H9 (cell line): ENCODE measurements at regions not wholly inside any gene's neighbourhood (a gene's known extent, or its start where the extent isn't known, plus 50 kb on each side); places are given as distances from the start of the nearest gene placed in this dataset.

Source experiments
- DNase-seq: peaks from one replicate; pipeline ENCODE4 v3.0.0-alpha.2; 2017
- H2AFZ ChIP-seq: one replicate; pipeline ENCODE4 v1.6.1; 2013; ENCODE audit warnings: mild to moderate bottlenecking, low read length, control low read depth, moderate library complexity
- H2AK5ac ChIP-seq: 2 replicates; pipeline ENCODE4 v1.6.1; 2013; ENCODE audit warnings: low read length, control low read depth, mixed read lengths; ENCODE audit not compliant: insufficient read length
- H2BK120ac ChIP-seq: one replicate; pipeline ENCODE4 v1.6.1; 2013; ENCODE audit warnings: low read depth, mild to moderate bottlenecking, low read length, control low read depth, inconsistent platforms; ENCODE audit not compliant: poor library complexity, severe bottlenecking
- H2BK12ac ChIP-seq: 2 replicates; pipeline ENCODE4 v1.6.1; 2013; ENCODE audit warnings: low read length, control low read depth, mixed read lengths, low read depth; ENCODE audit not compliant: insufficient read length
- H2BK15ac ChIP-seq: 2 replicates; pipeline ENCODE4 v1.6.1; 2013; ENCODE audit warnings: low read depth, low read length, control low read depth
- H2BK20ac ChIP-seq: one replicate; pipeline ENCODE4 v1.6.1; 2013; ENCODE audit warnings: low read depth, mild to moderate bottlenecking, low read length, control low read depth, inconsistent platforms; ENCODE audit not compliant: poor library complexity, severe bottlenecking
- H2BK5ac ChIP-seq: 2 replicates; pipeline ENCODE4 v1.6.1; 2013; ENCODE audit warnings: low read length, control low read depth, mixed read lengths; ENCODE audit not compliant: insufficient read length
- H3K14ac ChIP-seq: 2 replicates; pipeline ENCODE4 v1.6.1; 2013; ENCODE audit warnings: low read length, control low read depth; ENCODE audit not compliant: insufficient read depth
- H3K18ac ChIP-seq: 2 replicates; pipeline ENCODE4 v1.6.1; 2013; ENCODE audit warnings: low read depth, mild to moderate bottlenecking, mixed read lengths, low read length, control low read depth; ENCODE audit not compliant: insufficient read length
- H3K23ac ChIP-seq: 2 replicates; pipeline ENCODE4 v1.6.1; 2013; ENCODE audit warnings: low read length, control low read depth, mixed read lengths, low read depth; ENCODE audit not compliant: insufficient read length
- H3K23me2 ChIP-seq: 2 replicates; pipeline ENCODE4 v1.6.1; 2013; ENCODE audit warnings: low read depth, mild to moderate bottlenecking, mixed read lengths, low read length, control low read depth; ENCODE audit not compliant: insufficient read length, poor library complexity, severe bottlenecking
- H3K27ac ChIP-seq: 2 replicates; pipeline ENCODE4 v1.5.1; 2013; ENCODE audit warnings: low read length, control low read depth, mixed read lengths, low read depth; ENCODE audit not compliant: insufficient read length
- H3K27me3 ChIP-seq: 2 replicates; pipeline ENCODE4 v1.6.1; 2013; ENCODE audit warnings: low read length, control low read depth, inconsistent platforms; ENCODE audit not compliant: insufficient read depth
- H3K4ac ChIP-seq: 2 replicates; pipeline ENCODE4 v1.6.1; 2013; ENCODE audit warnings: low read depth, mild to moderate bottlenecking, control low read depth, inconsistent platforms, low read length, moderate library complexity
- H3K4me1 ChIP-seq: 2 replicates; pipeline ENCODE4 v1.6.1; 2013; ENCODE audit warnings: low read length, control low read depth, inconsistent platforms; ENCODE audit not compliant: insufficient read depth
- H3K4me2 ChIP-seq: 2 replicates; pipeline ENCODE4 v1.6.1; 2013; ENCODE audit warnings: low read length, control low read depth, mixed read lengths; ENCODE audit not compliant: insufficient read length, insufficient read depth
- H3K56ac ChIP-seq: 2 replicates; pipeline ENCODE4 v1.6.1; 2013; ENCODE audit warnings: low read depth, mild to moderate bottlenecking, mixed read lengths, low read length, control low read depth; ENCODE audit not compliant: insufficient read length
- H3K79me1 ChIP-seq: 2 replicates; pipeline ENCODE4 v1.6.1; 2013; ENCODE audit warnings: low read depth, mild to moderate bottlenecking, moderate library complexity, low read length, control low read depth, inconsistent platforms; ENCODE audit not compliant: insufficient read depth, poor library complexity, severe bottlenecking
- H3K79me2 ChIP-seq: 2 replicates; pipeline ENCODE4 v1.6.1; 2013; ENCODE audit warnings: low read length, control low read depth, inconsistent platforms; ENCODE audit not compliant: insufficient read depth
- H3K9ac ChIP-seq: 2 replicates; pipeline ENCODE4 v1.6.1; 2013; ENCODE audit warnings: low read length, control low read depth, mixed read lengths; ENCODE audit not compliant: insufficient read length; ENCODE audit errors: extremely low read depth
- H3K9me3 ChIP-seq: one replicate; pipeline ENCODE4 v1.6.1; 2013; ENCODE audit warnings: low read depth, low read length, inconsistent platforms; ENCODE audit not compliant: control insufficient read depth
- H3T11ph ChIP-seq: one replicate; pipeline ENCODE4 v1.6.1; 2013; ENCODE audit warnings: mild to moderate bottlenecking, low read length, control low read depth, inconsistent platforms
- H4K20me1 ChIP-seq: one replicate; pipeline ENCODE4 v1.6.1; 2013; ENCODE audit not compliant: control insufficient read depth, insufficient read length, insufficient read depth
- H4K5ac ChIP-seq: 2 replicates; pipeline ENCODE4 v1.6.1; 2013; ENCODE audit warnings: low read depth, mild to moderate bottlenecking, mixed read lengths, low read length, control low read depth; ENCODE audit not compliant: insufficient read length
- H4K8ac ChIP-seq: replicated peaks from 2 replicates; pipeline ENCODE4 v1.6.1; 2013; ENCODE audit warnings: low read length, control low read depth, mixed read lengths, low read depth; ENCODE audit not compliant: insufficient read length
- H4K91ac ChIP-seq: 2 replicates; pipeline ENCODE4 v1.6.1; 2013; ENCODE audit warnings: low read depth, mild to moderate bottlenecking, moderate library complexity, mixed read lengths, low read length, control low read depth; ENCODE audit not compliant: insufficient read length
- H3K27ac Mint-ChIP-seq, 3 experiments: 2 replicates in 2 of 3; 3 replicates in 1 of 3; pipeline ENCODE4 v1.8.0; 2020 to 2021; ENCODE audit warnings: mixed read lengths in 3 of 3, mild to moderate bottlenecking in 1 of 3, moderate library complexity in 1 of 3
- H3K27me3 Mint-ChIP-seq: 2 replicates; pipeline ENCODE4 v1.8.0; 2021; ENCODE audit warnings: low read depth, mild to moderate bottlenecking, moderate library complexity, mixed read lengths
- H3K36me3 Mint-ChIP-seq, 3 experiments: 2 replicates in 2 of 3; 3 replicates in 1 of 3; pipeline ENCODE4 v1.8.0; 2020 to 2021; ENCODE audit warnings: low read depth in 3 of 3, mixed read lengths in 3 of 3; ENCODE audit not compliant: insufficient read depth in 1 of 3
- H3K4me1 Mint-ChIP-seq, 2 experiments: 2 replicates each; pipeline ENCODE4 v1.8.0; 2020; ENCODE audit warnings: mixed read lengths in 2 of 2
- H3K4me3 Mint-ChIP-seq, 2 experiments: 2 replicates in 1 of 2; 3 replicates in 1 of 2; pipeline ENCODE4 v1.8.0; 2020 to 2021; ENCODE audit warnings: mild to moderate bottlenecking in 2 of 2, mixed read lengths in 2 of 2, moderate library complexity in 1 of 2
- H3K9me3 Mint-ChIP-seq, 2 experiments: 2 replicates in 1 of 2; 3 replicates in 1 of 2; pipeline ENCODE4 v1.8.0; 2020; ENCODE audit warnings: mild to moderate bottlenecking in 2 of 2, mixed read lengths in 2 of 2, moderate library complexity in 1 of 2
- WGBS: extraction: QIAGEN DNeasy Blood & Tissue Kit; methylation state at CpG from one replicate; pipeline ENCODE4 v1.1.7; 2013; ENCODE audit warnings: missing lambda C conversion rate, low lambda C conversion rate, mixed read lengths; ENCODE audit not compliant: insufficient read length; ENCODE audit errors: extremely low coverage; 5-methylcytosine and 5-hydroxymethylcytosine counted together
- TF ChIP-seq, protein P1 (sequence below): fragments of 200-600 bp; sonication (generic); conservative IDR thresholded peaks from 3 replicates; pipeline ENCODE4 v1.8.0; 2021; ENCODE audit warnings: antibody characterized with exemption, mild to moderate bottlenecking

DNA sequence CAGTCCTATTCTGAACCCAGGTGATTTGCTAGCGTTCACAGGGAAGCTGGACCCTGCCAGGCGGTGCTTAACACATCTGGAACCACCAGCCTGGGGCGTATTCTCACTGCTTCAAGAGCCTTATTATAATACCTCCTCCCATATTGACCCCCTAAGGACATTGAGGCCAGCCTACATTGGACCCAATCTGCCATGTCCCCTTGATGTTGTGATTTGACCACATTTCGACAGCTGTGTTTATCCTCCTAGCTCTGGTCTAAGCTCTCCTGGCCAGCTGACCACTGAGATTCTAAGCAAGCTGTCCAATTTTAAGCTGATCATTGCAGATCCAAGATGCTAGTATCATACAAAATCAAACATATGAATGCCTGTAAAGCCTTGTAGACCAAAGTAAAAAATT lies 148.1 kb upstream of the BLID start:
- Histone ChIP-seq H4K91ac (no peak overlapping the region), H2BK120ac (no peak overlapping the region), H3K23ac (no peak overlapping the region), H3K79me1 (no peaks in the 10 kb centered on the region), H4K20me1 (no peaks in the 10 kb centered on the region), H4K5ac (no peak overlapping the region), H3K9me3 (no peaks in the 10 kb centered on the region), H2AFZ (no peak overlapping the region), H3K27ac (no peak overlapping the region), H4K8ac (no peak overlapping the region), H3K9ac (no peak overlapping the region), H3K4ac (no peak overlapping the region), H2BK20ac (no peak overlapping the region), H3K27me3 (no peaks in the 10 kb centered on the region), H3K14ac (no peak overlapping the region), H3K79me2 (no peaks in the 10 kb centered on the region), H2BK15ac (no peak overlapping the region), H2BK5ac (no peak overlapping the region), H3K4me2 (no peak overlapping the region), H2AK5ac (no peak overlapping the region), H3K4me1 (no peaks in the 10 kb centered on the region), H3T11ph (no peak overlapping the region), H2BK12ac (no peak overlapping the region), H3K56ac (no peak overlapping the region), H3K18ac (no peak overlapping the region), H3K23me2 (no peaks in the 10 kb centered on the region)
- no peak overlapping the region for H3K4me3 Mint-ChIP-seq
- TF ChIP-seq, protein P1, sequence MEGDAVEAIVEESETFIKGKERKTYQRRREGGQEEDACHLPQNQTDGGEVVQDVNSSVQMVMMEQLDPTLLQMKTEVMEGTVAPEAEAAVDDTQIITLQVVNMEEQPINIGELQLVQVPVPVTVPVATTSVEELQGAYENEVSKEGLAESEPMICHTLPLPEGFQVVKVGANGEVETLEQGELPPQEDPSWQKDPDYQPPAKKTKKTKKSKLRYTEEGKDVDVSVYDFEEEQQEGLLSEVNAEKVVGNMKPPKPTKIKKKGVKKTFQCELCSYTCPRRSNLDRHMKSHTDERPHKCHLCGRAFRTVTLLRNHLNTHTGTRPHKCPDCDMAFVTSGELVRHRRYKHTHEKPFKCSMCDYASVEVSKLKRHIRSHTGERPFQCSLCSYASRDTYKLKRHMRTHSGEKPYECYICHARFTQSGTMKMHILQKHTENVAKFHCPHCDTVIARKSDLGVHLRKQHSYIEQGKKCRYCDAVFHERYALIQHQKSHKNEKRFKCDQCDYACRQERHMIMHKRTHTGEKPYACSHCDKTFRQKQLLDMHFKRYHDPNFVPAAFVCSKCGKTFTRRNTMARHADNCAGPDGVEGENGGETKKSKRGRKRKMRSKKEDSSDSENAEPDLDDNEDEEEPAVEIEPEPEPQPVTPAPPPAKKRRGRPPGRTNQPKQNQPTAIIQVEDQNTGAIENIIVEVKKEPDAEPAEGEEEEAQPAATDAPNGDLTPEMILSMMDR = no peak
- no peak for DNase-seq
- no CpG with 5 or more reads among the region's 4 CpGs for WGBS
- H3K4me1 Mint-ChIP-seq = peaks cover 0 to 3% of the 10 kb centered on the region in 2 experiments; a peak in 1 of 4 replicates
- H3K9me3 Mint-ChIP-seq = no peaks in the 10 kb centered on the region
- peaks cover 7% of the 10 kb centered on the region for H3K27me3 Mint-ChIP-seq
- no peaks in the 10 kb centered on the region for H3K36me3 Mint-ChIP-seq
- H3K27ac Mint-ChIP-seq = no peak overlapping the region
